ENCODE measurements at regions not wholly inside any gene's neighbourhood (a gene's known extent, or its start where the extent isn't known, plus 50 kb on each side); places are given as distances from the start of the nearest gene placed in this dataset.

DNA sequence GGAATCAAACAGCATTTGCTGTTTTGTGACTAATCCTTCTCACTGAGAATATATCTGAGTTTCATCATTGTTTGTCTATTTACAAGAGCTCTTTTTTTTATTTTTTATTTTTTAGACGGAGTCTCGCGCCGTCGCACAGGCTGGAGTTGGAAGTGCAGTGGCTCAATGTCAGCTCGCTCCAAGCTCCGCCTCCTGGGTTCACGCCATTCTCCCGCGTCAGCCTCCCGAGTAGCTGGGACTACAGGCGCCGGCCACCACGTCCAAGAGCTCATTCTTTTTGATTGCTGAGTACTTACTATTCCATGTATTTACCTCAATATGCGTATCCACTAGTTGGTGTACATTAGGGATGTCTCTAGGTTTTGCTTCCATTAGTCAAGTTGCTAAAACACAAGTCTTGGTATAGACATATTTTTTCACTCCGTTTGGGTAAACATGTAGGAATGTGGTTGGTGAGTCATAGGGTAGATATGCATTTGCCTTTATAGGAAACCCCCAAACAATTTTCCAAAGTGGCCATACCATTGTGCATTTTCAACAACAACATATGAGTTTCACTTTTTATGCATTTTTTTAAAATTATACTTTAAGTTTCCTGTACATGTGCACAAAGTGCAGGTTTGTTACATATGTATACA, 1005.0 kb upstream of the CDH10 start:
- ATAC-seq (no peak), FAIRE-seq (no peak)
- POLR2A ChIA-PET, result no interaction called here

DNA sequence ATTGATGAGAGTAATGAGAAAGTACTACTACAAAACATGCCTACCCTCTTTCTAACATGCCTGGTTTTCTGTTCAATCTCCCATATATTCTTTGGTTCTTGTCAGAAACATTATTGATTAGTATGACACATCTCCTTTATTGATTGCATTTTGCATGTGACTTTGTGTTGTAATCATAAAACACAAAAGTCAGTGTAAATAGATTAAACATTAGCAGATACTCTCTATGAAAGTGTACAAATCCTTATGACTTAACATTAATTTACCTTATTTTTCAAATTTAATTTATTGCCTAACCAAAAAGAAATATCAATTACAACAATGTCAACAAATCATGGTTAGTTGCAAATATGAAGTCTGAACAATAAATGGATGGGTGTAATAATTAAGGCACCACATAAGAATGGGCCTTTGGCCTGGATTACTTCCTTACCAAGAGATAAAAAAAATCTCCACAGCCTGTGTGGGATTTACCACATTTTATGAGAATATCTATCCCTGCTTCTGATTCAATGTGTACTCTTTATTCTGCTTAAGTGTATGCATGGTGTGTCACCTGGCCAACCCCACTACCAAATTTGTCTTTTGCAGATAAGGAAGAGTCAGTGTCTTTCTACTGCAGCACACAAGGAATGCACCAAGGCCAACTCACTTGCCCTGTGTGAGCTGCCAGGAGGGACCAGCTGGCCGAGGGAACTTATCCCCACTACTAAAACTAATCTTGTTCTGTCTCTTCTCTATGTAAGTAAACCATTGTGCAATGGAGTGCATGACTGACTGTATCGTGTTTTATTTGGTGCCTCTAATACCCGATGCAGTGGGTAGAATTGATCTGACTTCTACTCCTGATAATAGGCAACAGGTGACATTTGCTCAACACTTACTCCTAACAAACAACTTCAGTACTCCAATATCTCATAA, 1001.9 kb upstream of the CDH10 start:
- CTCF ChIA-PET, result no interaction called here

More for the DNA sequence above, 1005.0 kb upstream of the CDH10 start:
- no peak overlapping the region for H3K4me2 ChIP-seq
- no peaks in the 10 kb centered on the region for H3K4me1 ChIP-seq
- CTCF ChIA-PET, result no interaction called here
- no peak for DNase-seq (ENCODE audit: low read depth in 1 of 2, low spot score in 1 of 2)
- 85% methylated on average over 16 of the region's 16 CpGs for WGBS (ENCODE audit: missing lambda C conversion rate)
- no peaks in the 10 kb centered on the region for H3K9me3 ChIP-seq
- TF ChIP-seq SREBF2 (IDR thresholded peaks at IDR 0.05) (no peak), TFCP2L1 (CRISPR knock-in tag; IDR thresholded peaks at IDR 0.05) (no peak)
- no peak overlapping the region for H3K27ac ChIP-seq
- H3K4me3 ChIP-seq, result no peak overlapping the region

DNA sequence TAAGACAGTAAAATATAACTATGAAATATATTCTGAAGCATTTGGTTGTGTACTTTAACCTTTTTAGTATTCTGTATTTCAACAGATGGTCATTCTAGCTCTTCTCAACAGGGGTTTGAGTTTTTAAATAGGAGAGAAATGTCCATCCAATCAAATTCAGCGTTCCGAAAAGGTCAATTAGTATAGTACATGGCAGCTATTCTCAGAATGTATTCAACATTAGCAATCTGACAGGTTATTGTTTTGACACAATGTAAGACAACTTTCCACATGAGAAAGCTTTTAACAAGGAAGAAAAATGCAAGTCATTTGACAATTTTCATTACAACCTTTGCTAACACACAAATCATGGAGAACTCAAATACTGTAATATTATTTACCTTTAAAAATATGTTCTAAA, 996.3 kb upstream of the CDH10 start:
- CTCF ChIA-PET, result no interaction called here
- FAIRE-seq (no peak), ATAC-seq (no peak), DNase-seq (ENCODE audit: low read depth in 1 of 2, low spot score in 1 of 2) (no peak)
- H3K27ac ChIP-seq, result no peak overlapping the region
- H3K4me1 ChIP-seq, result no peaks in the 10 kb centered on the region
- H3K9me3 ChIP-seq, result no peaks in the 10 kb centered on the region
- no peak overlapping the region for H3K4me3 ChIP-seq
- no peak overlapping the region for H3K4me2 ChIP-seq
- POLR2A ChIA-PET, result no interaction called here
- 60% methylated on average over 2 of the region's 2 CpGs for WGBS (ENCODE audit: missing lambda C conversion rate)
- TF ChIP-seq ZC3H11A (IDR thresholded peaks at IDR 0.05) (no peak), NFE2L2 (conservative IDR thresholded peaks at IDR 0.05; ENCODE audit: low read length) (0 out of 2 replicates have a peak, but pooled peaks have one; percentile 29)

More for the DNA sequence above, 1001.9 kb upstream of the CDH10 start:
- Histone ChIP-seq H3K9me3 (no peaks in the 10 kb centered on the region), H3K4me3 (no peak overlapping the region), H3K4me2 (no peak overlapping the region), H3K4me1 (no peaks in the 10 kb centered on the region), H3K27ac (no peak overlapping the region)
- TF ChIP-seq, protein P1, sequence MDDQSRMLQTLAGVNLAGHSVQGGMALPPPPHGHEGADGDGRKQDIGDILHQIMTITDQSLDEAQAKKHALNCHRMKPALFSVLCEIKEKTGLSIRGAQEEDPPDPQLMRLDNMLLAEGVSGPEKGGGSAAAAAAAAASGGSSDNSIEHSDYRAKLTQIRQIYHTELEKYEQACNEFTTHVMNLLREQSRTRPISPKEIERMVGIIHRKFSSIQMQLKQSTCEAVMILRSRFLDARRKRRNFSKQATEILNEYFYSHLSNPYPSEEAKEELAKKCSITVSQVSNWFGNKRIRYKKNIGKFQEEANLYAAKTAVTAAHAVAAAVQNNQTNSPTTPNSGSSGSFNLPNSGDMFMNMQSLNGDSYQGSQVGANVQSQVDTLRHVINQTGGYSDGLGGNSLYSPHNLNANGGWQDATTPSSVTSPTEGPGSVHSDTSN (IDR thresholded peaks at IDR 0.05), result no peak
- TF ChIP-seq, protein P2, sequence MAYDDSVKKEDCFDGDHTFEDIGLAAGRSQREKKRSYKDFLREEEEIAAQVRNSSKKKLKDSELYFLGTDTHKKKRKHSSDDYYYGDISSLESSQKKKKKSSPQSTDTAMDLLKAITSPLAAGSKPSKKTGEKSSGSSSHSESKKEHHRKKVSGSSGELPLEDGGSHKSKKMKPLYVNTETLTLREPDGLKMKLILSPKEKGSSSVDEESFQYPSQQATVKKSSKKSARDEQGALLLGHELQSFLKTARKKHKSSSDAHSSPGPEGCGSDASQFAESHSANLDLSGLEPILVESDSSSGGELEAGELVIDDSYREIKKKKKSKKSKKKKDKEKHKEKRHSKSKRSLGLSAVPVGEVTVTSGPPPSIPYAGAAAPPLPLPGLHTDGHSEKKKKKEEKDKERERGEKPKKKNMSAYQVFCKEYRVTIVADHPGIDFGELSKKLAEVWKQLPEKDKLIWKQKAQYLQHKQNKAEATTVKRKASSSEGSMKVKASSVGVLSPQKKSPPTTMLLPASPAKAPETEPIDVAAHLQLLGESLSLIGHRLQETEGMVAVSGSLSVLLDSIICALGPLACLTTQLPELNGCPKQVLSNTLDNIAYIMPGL (CRISPR knock-in tag; IDR thresholded peaks at IDR 0.05; ENCODE audit: borderline replicate concordance), result no peak
- TF ChIP-seq EHF (CRISPR knock-in tag; IDR thresholded peaks at IDR 0.05), result no peak
- WGBS (ENCODE audit: missing lambda C conversion rate), result 4% methylated on average over 3 of the region's 3 CpGs
- DNase-seq (ENCODE audit: low read depth in 1 of 2, low spot score in 1 of 2) (no peak), ATAC-seq (no peak), FAIRE-seq (peak; percentile 67)
- POLR2A ChIA-PET, result no interaction called here

DNA sequence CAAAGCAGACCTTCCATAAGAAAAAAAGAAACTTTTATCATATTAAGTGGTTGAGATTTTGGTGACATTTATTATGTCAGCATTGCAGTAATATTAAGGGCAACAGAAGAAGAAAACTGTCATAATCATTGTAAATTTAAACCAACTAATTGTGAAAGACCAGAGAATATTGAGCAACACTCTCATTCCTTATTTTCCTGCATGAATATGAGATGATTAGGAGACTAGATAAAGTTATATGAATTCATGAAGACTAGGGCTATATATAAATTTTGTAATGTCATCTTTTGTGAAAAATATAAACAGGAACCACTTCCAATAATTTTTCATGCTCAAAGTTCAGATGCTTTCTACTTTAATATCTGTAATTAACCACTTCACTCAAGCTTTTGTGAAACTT, 974.5 kb upstream of the CDH10 start:
- H3K4me2 ChIP-seq, result no peak overlapping the region
- DNase-seq (ENCODE audit: low read depth in 1 of 2, low spot score in 1 of 2), result no peak
- TF ChIP-seq FOXS1 (CRISPR knock-in tag; IDR thresholded peaks at IDR 0.05) (no peak), NFE2L2 (conservative IDR thresholded peaks at IDR 0.05; ENCODE audit: low read length) (no peak), MYC (IDR thresholded peaks at IDR 0.05; ENCODE audit: borderline replicate concordance, low read length) (no peak), EP300 (IDR thresholded peaks at IDR 0.05) (no peak), RFX5 (IDR thresholded peaks at IDR 0.05) (no peak), FOSB (CRISPR knock-in tag; IDR thresholded peaks at IDR 0.05) (no peak), KDM5A (IDR thresholded peaks at IDR 0.05) (no peak), HOXB5 (CRISPR knock-in tag; IDR thresholded peaks at IDR 0.05) (no peak), HOXA7 (CRISPR knock-in tag; IDR thresholded peaks at IDR 0.05) (no peak), CEBPB (IDR thresholded peaks at IDR 0.05) (no peak), FOSL2 (IDR thresholded peaks at IDR 0.05) (no peak), FOSL2 (CRISPR knock-in tag; IDR thresholded peaks at IDR 0.05) (no peak), ZSCAN20 (CRISPR knock-in tag; IDR thresholded peaks at IDR 0.05) (no peak)
- TF ChIP-seq, protein P3, sequence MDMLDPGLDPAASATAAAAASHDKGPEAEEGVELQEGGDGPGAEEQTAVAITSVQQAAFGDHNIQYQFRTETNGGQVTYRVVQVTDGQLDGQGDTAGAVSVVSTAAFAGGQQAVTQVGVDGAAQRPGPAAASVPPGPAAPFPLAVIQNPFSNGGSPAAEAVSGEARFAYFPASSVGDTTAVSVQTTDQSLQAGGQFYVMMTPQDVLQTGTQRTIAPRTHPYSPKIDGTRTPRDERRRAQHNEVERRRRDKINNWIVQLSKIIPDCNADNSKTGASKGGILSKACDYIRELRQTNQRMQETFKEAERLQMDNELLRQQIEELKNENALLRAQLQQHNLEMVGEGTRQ (IDR thresholded peaks at IDR 0.05), result no peak
- no peaks in the 10 kb centered on the region for H3K4me1 ChIP-seq
- FAIRE-seq, result no peak
- CTCF ChIA-PET, result no interaction called here
- H3K27ac ChIP-seq, result no peak overlapping the region
- POLR2A ChIA-PET, result no interaction called here
- H3K9me3 ChIP-seq, result no peaks in the 10 kb centered on the region
- ATAC-seq, result no peak
- no peak overlapping the region for H3K4me3 ChIP-seq
